Smooth muscle cell (in vitro differentiated cells): ENCODE measurements at regions not wholly inside any gene's neighbourhood (a gene's known extent, or its start where the extent isn't known, plus 50 kb on each side); places are given as distances from the start of the nearest gene placed in this dataset.

Source experiments
- DNase-seq: peaks from one replicate; lab custom pipeline; 2025; ENCODE audit not compliant: unreplicated experiment; lab: John Stamatoyannopoulos, UW
- H2AFZ ChIP-seq: fragments of 200-600 bp; sonication (generic); 2 replicates; pipeline ENCODE4 v1.6.0; 2016; ENCODE audit warnings: antibody characterized with exemption, low read depth, mild to moderate bottlenecking
- H3F3A ChIP-seq: fragments of 200-600 bp; sonication (generic); 2 replicates; pipeline ENCODE4 v1.6.0; 2017; ENCODE audit warnings: antibody characterized with exemption, low read depth
- H3K27ac ChIP-seq: fragments of 200-600 bp; sonication (generic); 2 replicates; pipeline ENCODE4 v1.5.1; 2016; ENCODE audit warnings: low read depth, mild to moderate bottlenecking
- H3K27me3 ChIP-seq: fragments of 200-600 bp; sonication (generic); 2 replicates; pipeline ENCODE4 v1.6.1; 2016; ENCODE audit warnings: low read depth, mild to moderate bottlenecking
- H3K36me3 ChIP-seq: fragments of 200-600 bp; sonication (generic); 2 replicates; pipeline ENCODE4 v1.5.1; 2016; ENCODE audit warnings: low read depth
- H3K4me1 ChIP-seq: fragments of 200-600 bp; sonication (generic); 2 replicates; pipeline ENCODE4 v1.5.1; 2016; ENCODE audit warnings: low read depth
- H3K4me2 ChIP-seq: fragments of 200-600 bp; sonication (generic); 2 replicates; pipeline ENCODE4 v1.6.0; 2016; ENCODE audit warnings: mild to moderate bottlenecking
- H3K4me3 ChIP-seq: fragments of 200-600 bp; sonication (generic); 2 replicates; pipeline ENCODE4 v1.5.1; 2016; ENCODE audit warnings: mild to moderate bottlenecking
- H3K79me2 ChIP-seq: fragments of 200-600 bp; sonication (generic); 2 replicates; pipeline ENCODE4 v1.6.0; 2016; ENCODE audit warnings: low read depth, mild to moderate bottlenecking
- H3K9ac ChIP-seq: fragments of 200-600 bp; sonication (generic); 2 replicates; pipeline ENCODE4 v1.6.0; 2016; ENCODE audit warnings: low read depth
- H3K9me3 ChIP-seq: fragments of 200-600 bp; sonication (generic); replicated peaks from 2 replicates; pipeline ENCODE4 v1.5.1; 2016; ENCODE audit warnings: low read depth
- H4K20me1 ChIP-seq: fragments of 200-600 bp; sonication (generic); 2 replicates; pipeline ENCODE4 v1.6.0; 2016; ENCODE audit warnings: low read depth
- WGBS: methylation state at CpG from one replicate; pipeline ENCODE4 v1.1.7; 2016; ENCODE audit warnings: low lambda C conversion rate; 5-methylcytosine and 5-hydroxymethylcytosine counted together
- TF ChIP-seq, protein P1 (sequence below): fragments of 200-600 bp; sonication (generic); IDR thresholded peaks from 2 replicates; pipeline ENCODE4 v1.5.1; 2017; ENCODE audit warnings: borderline replicate concordance, mild to moderate bottlenecking, antibody characterized with exemption; ENCODE audit not compliant: insufficient read depth, poor library complexity, severe bottlenecking

DNA sequence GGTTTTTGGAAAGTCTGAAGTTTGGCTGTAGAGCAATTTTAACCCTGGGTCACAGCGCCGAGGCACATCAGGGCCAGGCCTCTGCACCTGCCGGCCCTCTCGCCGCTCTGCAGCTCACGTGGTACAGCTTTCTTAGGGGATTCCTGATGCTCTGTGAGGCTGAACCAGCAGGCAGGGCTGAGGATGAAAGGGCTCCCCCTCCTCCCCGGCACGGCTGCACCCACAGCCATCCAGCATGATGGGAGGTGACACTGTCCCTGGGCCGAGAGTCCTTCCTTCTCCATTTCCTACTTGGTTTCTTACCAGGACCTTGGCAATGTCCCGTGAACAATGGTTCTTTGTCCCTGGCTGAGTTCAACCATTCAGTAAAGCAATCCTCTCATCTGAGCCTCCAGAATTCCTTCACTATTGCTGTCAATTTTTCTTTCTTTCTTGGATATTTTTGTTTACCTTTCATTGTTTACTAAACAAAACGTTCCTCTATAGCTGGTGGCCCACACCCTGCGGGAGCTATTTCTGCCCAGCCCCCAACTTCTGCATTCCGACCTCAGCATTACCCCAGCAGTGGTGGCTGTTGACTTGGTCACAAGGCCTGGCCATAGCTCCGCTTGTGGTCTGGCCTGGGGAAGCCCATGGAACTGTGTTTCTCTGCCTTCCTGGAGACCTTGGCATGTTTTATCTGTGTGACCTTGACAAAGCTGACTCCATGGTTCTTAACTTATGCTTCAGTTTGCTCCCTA lies 172.8 kb upstream of the B3GAT1 start:
- Histone ChIP-seq H3F3A (no peaks in the 10 kb centered on the region), H3K79me2 (no peaks in the 10 kb centered on the region), H3K36me3 (no peaks in the 10 kb centered on the region), H2AFZ (no peak overlapping the region), H3K27ac (no peak overlapping the region), H3K4me2 (no peak overlapping the region), H3K9me3 (no peaks in the 10 kb centered on the region), H3K4me1 (no peaks in the 10 kb centered on the region), H3K9ac (no peak overlapping the region), H4K20me1 (no peaks in the 10 kb centered on the region), H3K4me3 (no peak overlapping the region), H3K27me3 (peaks cover 27% of the 10 kb centered on the region)
- 74% methylated on average over 14 of the region's 14 CpGs for WGBS
- TF ChIP-seq, protein P1, sequence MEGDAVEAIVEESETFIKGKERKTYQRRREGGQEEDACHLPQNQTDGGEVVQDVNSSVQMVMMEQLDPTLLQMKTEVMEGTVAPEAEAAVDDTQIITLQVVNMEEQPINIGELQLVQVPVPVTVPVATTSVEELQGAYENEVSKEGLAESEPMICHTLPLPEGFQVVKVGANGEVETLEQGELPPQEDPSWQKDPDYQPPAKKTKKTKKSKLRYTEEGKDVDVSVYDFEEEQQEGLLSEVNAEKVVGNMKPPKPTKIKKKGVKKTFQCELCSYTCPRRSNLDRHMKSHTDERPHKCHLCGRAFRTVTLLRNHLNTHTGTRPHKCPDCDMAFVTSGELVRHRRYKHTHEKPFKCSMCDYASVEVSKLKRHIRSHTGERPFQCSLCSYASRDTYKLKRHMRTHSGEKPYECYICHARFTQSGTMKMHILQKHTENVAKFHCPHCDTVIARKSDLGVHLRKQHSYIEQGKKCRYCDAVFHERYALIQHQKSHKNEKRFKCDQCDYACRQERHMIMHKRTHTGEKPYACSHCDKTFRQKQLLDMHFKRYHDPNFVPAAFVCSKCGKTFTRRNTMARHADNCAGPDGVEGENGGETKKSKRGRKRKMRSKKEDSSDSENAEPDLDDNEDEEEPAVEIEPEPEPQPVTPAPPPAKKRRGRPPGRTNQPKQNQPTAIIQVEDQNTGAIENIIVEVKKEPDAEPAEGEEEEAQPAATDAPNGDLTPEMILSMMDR: no peak
- no peak for DNase-seq

DNA sequence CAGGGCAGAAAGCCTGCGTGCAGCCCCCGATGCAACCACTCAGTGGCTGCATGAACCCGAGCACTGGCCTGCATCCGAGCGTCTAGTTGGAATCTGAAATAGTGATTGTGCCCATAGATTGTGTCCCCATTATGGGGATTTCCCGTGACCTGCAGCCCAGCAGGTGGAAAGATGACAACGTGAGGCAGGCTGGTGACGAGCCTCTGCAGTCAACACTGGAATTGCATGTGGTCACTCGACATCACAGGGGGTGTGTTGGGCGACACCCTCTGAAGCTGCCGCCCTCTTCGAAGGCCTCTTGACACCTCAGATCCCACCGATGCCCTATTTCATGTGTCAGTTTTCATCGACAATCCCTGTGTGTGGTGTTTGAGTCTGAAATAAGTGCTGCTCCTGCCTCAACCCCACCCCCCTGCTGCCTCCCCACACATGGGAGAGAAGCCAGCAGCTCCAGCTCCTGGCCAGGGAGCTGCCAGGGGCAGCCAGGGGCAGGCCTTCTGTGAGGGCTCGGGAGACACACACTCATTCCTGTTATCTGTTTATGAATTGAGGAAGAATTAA lies 172.0 kb upstream of the B3GAT1 start:
- Histone ChIP-seq H3K27ac (no peak overlapping the region), H3K9me3 (no peaks in the 10 kb centered on the region), H3K27me3 (peaks cover 19% of the 10 kb centered on the region), H3K79me2 (no peaks in the 10 kb centered on the region), H3K4me1 (no peaks in the 10 kb centered on the region), H3K4me3 (no peak overlapping the region), H2AFZ (no peak overlapping the region), H3K4me2 (no peak overlapping the region), H3K36me3 (no peaks in the 10 kb centered on the region), H3F3A (no peaks in the 10 kb centered on the region), H4K20me1 (no peaks in the 10 kb centered on the region), H3K9ac (no peak overlapping the region)
- TF ChIP-seq, protein P1: no peak
- DNase-seq: no peak
- 89% methylated on average over 15 of the region's 15 CpGs for WGBS

DNA sequence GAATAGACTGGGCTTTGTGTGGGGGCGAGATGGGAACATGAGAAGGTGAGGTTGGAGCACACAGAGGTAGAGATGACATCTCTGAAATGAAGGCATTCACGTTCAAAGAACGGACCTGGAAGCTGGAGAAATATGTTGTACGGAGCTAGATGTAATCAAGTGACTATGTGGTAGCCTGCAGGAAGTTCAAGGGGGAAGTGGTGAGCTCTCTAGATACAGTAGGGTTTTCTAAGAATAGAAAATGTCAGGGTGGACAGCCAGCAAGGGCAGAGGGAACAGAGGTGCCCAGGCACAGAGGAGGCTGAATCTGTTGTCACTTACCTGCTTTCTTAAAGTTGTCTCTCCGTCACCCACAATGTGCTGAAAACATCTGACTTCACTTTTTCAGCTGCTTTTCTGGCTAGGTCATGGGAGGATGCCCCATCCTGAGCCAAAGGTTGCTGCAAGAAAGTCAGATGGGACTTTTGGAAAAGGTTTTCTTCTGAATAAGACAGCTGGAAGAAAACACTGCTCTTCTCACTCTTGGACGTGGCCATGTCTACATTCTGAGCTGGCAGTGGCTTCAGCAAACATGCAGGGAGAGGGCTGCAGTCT lies 171.5 kb upstream of the B3GAT1 start:
- no peak overlapping the region for H3K4me3 ChIP-seq
- WGBS: 84% methylated on average over 6 of the region's 6 CpGs
- no peaks in the 10 kb centered on the region for H3F3A ChIP-seq
- H3K9ac ChIP-seq: no peak overlapping the region
- TF ChIP-seq, protein P1: no peak
- no peak for DNase-seq
- no peaks in the 10 kb centered on the region for H3K79me2 ChIP-seq
- no peaks in the 10 kb centered on the region for H3K4me1 ChIP-seq
- no peaks in the 10 kb centered on the region for H3K9me3 ChIP-seq
- no peak overlapping the region for H3K4me2 ChIP-seq
- no peak overlapping the region for H3K27ac ChIP-seq
- peaks cover 14% of the 10 kb centered on the region for H3K27me3 ChIP-seq
- H2AFZ ChIP-seq: no peak overlapping the region
- H4K20me1 ChIP-seq: no peaks in the 10 kb centered on the region
- H3K36me3 ChIP-seq: no peaks in the 10 kb centered on the region
